Spleen (tissue), 11 donors: ENCODE measurements at regions not wholly inside any gene's neighbourhood (a gene's known extent, or its start where the extent isn't known, plus 50 kb on each side); places are given as distances from the start of the nearest gene placed in this dataset.

ENCODE experiments used
- DNase-seq: peaks from one replicate; pipeline ENCODE4 v3.0.0-alpha.2; 2020
- H3K27ac ChIP-seq, 8 donors: fragments of 200-600 bp; sonication (generic) in 7 of 8; 1 replicate in 4 of 8; 2 replicates in 4 of 8; pipeline versions ENCODE4 v1.5.0 to v1.8.0; 2016 to 2021; ENCODE audit warnings: inconsistent platforms in 4 of 8, mild to moderate bottlenecking in 4 of 8, moderate library complexity in 1 of 8
- H3K27me3 ChIP-seq, 7 donors: fragments of 200-600 bp; sonication (generic) in 6 of 7; replicated peaks in 1 of 7; 1 replicate in 4 of 7; 2 replicates in 3 of 7; pipeline versions ENCODE4 v1.5.0 to v1.8.0; 2016 to 2021; ENCODE audit warnings: inconsistent platforms in 3 of 7, mild to moderate bottlenecking in 1 of 7
- H3K36me3 ChIP-seq, 6 donors: fragments of 200-600 bp; sonication (generic) in 5 of 6; 1 replicate in 4 of 6; 2 replicates in 2 of 6; pipeline versions ENCODE4 v1.5.0 to v1.8.0; 2016 to 2021; ENCODE audit warnings: inconsistent platforms in 2 of 6
- H3K4me1 ChIP-seq, 6 donors: fragments of 200-600 bp; sonication (generic) in 5 of 6; 1 replicate in 3 of 6; 2 replicates in 3 of 6; pipeline versions ENCODE4 v1.5.0 to v1.8.0; 2016 to 2021; ENCODE audit warnings: inconsistent platforms in 3 of 6
- H3K4me3 ChIP-seq, 8 donors: fragments of 200-600 bp; sonication (generic) in 7 of 8; 1 replicate in 4 of 8; 2 replicates in 4 of 8; pipeline versions ENCODE4 v1.5.0 to v1.8.0; 2016 to 2021; ENCODE audit warnings: inconsistent platforms in 4 of 8, mild to moderate bottlenecking in 4 of 8, moderate library complexity in 2 of 8
- H3K9me3 ChIP-seq, 8 donors: fragments of 200-600 bp; sonication (generic) in 7 of 8; 1 replicate in 4 of 8; 2 replicates in 4 of 8; pipeline versions ENCODE4 v1.5.0 to v1.8.0; 2016 to 2021; ENCODE audit warnings: inconsistent platforms in 4 of 8
- CTCF ChIP-seq, 11 experiments: fragments of 200-600 bp in 7 of 11; fragments of 450-650 bp in 4 of 11; sonication (generic) in 4 of 11; IDR thresholded peaks in 8 of 11; conservative IDR thresholded peaks in 3 of 11; 1 replicate in 7 of 11; 2 replicates in 4 of 11; pipeline versions ENCODE4 v1.4.0 to v1.8.0; 2016 to 2021; ENCODE audit warnings: antibody characterized with exemption in 11 of 11, inconsistent platforms in 4 of 11, mild to moderate bottlenecking in 1 of 11
- POLR2A ChIP-seq, 3 donors: fragments of 450-650 bp; IDR thresholded peaks; one replicate each; pipeline ENCODE4 v1.5.1; 2017; ENCODE audit warnings: antibody characterized with exemption in 3 of 3, mild to moderate bottlenecking in 1 of 3
- POLR2AphosphoS5 ChIP-seq, 3 donors: sonication (generic); formaldehyde crosslinking; IDR thresholded peaks; one replicate each; pipeline ENCODE4 v1.5.1; 2017; ENCODE audit warnings: antibody characterized with exemption in 3 of 3
- WGBS, 5 donors: extraction: QIAGEN DNeasy Blood & Tissue Kit in 3 of 5; methylation state at CpG; one replicate each; pipeline versions ENCODE4 v1.1.5 to v1.1.7; 2013 to 2018; 5-methylcytosine and 5-hydroxymethylcytosine counted together
- intact Hi-C: fragments of 100-400 bp; cut with DNase I; formaldehyde crosslinking; loops from one replicate; pipeline ENCODE4 v1.15.0; 2023; ENCODE audit warnings: low total_unique reads
- donor health status: healthy with polysubstance abuse.
- donor health status: DM: no; HTN: no; CAD: no; lungs with moderate emphysema.
- donor health status: DM: no; HTN: no; CAD: no.
- donor health status: Bipolar disorder and iron deficiency.
- donor health status: healthy.
- donor health status: DM: no; HTN: no; CAD: no.
- donor health status: DM: yes; HTN: yes; CAD: no.

GRCh38 chr6:79787626-79788025 is 156.5 kb downstream of the SH3BGRL2 start:
- DNase-seq: no peak
- Histone ChIP-seq H3K4me3 (no peak overlapping the region), H3K27me3 (no peaks in the 10 kb centered on the region), H3K36me3 (no peaks in the 10 kb centered on the region), H3K9me3 (no peaks in the 10 kb centered on the region), H3K4me1 (no peaks in the 10 kb centered on the region), H3K27ac (no peak overlapping the region)
- no peak for TF ChIP-seq POLR2A (IDR thresholded peaks at IDR 0.05)
- no peak for TF ChIP-seq POLR2AphosphoS5 (IDR thresholded peaks at IDR 0.05)
- no peak for TF ChIP-seq CTCF (IDR thresholded peaks at IDR 0.05 in 8 of 11, conservative IDR thresholded peaks at IDR 0.05 in 3 of 11)
- intact Hi-C loops: no loop called here
- 89 to 92% (median 89%) methylated on average over 3 of the region's 3 CpGs for WGBS, 5 donors

GRCh38 chr6:79784395-79784753 is 153.2 kb downstream of the SH3BGRL2 start:
- H3K36me3 ChIP-seq: no peaks in the 10 kb centered on the region
- WGBS, 5 donors: 69 to 92% (median 83%) methylated on average over 3 of the region's 3 CpGs
- no peaks in the 10 kb centered on the region for H3K9me3 ChIP-seq
- intact Hi-C loops: no loop called here
- no peaks in the 10 kb centered on the region for H3K27me3 ChIP-seq
- no peak overlapping the region for H3K4me3 ChIP-seq
- no peak overlapping the region for H3K27ac ChIP-seq
- TF ChIP-seq CTCF (IDR thresholded peaks at IDR 0.05 in 8 of 11, conservative IDR thresholded peaks at IDR 0.05 in 3 of 11) (no peak), POLR2AphosphoS5 (IDR thresholded peaks at IDR 0.05) (no peak), POLR2A (IDR thresholded peaks at IDR 0.05) (no peak)
- no peak for DNase-seq
- no peaks in the 10 kb centered on the region for H3K4me1 ChIP-seq

GRCh38 chr6:79783670-79784394 is 152.7 kb downstream of the SH3BGRL2 start:
- 82 to 92% (median 90%) methylated on average over 4 of the region's 4 CpGs for WGBS, 5 donors
- TF ChIP-seq POLR2A (IDR thresholded peaks at IDR 0.05): no peak
- no peak for TF ChIP-seq CTCF (IDR thresholded peaks at IDR 0.05 in 8 of 11, conservative IDR thresholded peaks at IDR 0.05 in 3 of 11)
- TF ChIP-seq POLR2AphosphoS5 (IDR thresholded peaks at IDR 0.05): no peak
- Histone ChIP-seq H3K27me3 (no peaks in the 10 kb centered on the region), H3K4me1 (no peaks in the 10 kb centered on the region), H3K36me3 (no peaks in the 10 kb centered on the region), H3K4me3 (no peak overlapping the region), H3K27ac (peak overlapping the region in 1 of 8 donors; percentile 41), H3K9me3 (no peaks in the 10 kb centered on the region)
- intact Hi-C loops: no loop called here
- DNase-seq: no peak

GRCh38 chr6:79782792-79783580 is 151.9 kb downstream of the SH3BGRL2 start:
- Histone ChIP-seq H3K27ac (peak overlapping the region in 4 of 8 donors; percentile 18 to 41 (median 34)), H3K27me3 (no peaks in the 10 kb centered on the region), H3K4me3 (no peak overlapping the region), H3K9me3 (no peaks in the 10 kb centered on the region), H3K4me1 (peaks cover under 1 to 5% (median 4%) of the 10 kb centered on the region in 6 donors), H3K36me3 (no peaks in the 10 kb centered on the region)
- DNase-seq: no peak
- WGBS, 5 donors: 72 to 78% (median 77%) methylated on average over 5 of the region's 5 CpGs
- TF ChIP-seq POLR2AphosphoS5 (IDR thresholded peaks at IDR 0.05) (no peak), POLR2A (IDR thresholded peaks at IDR 0.05) (no peak), CTCF (IDR thresholded peaks at IDR 0.05 in 8 of 11, conservative IDR thresholded peaks at IDR 0.05 in 3 of 11) (no peak)
- intact Hi-C loops: no loop called here
